ENCODE measurements at regions not wholly inside any gene's neighbourhood (a gene's known extent, or its start where the extent isn't known, plus 50 kb on each side); places are given as distances from the start of the nearest gene placed in this dataset.

- no peak overlapping the region for H3K4me3 ChIP-seq (ENCODE audit: low read length)
- no peaks in the 10 kb centered on the region for H3K79me2 ChIP-seq (ENCODE audit: control insufficient read depth, low read length)
- H3K27ac ChIP-seq (ENCODE audit: low read depth, low read length) = no peak overlapping the region
- TF ChIP-seq CTCF (IDR thresholded peaks at IDR 0.05; ENCODE audit: low read depth, low read length, poor library complexity, severe bottlenecking) = no peak
- no peak for TF ChIP-seq EZH2phosphoT487 (IDR thresholded peaks at IDR 0.05; ENCODE audit: borderline replicate concordance, low read length)
- H3F3A ChIP-seq (ENCODE audit: control insufficient read depth, insufficient read depth) = no peaks in the 10 kb centered on the region
- no peaks in the 10 kb centered on the region for H3K9me2 ChIP-seq (replicated peaks; ENCODE audit: control insufficient read depth, low read length)
- H3K27me3 ChIP-seq (ENCODE audit: control insufficient read depth, low read length) = no peaks in the 10 kb centered on the region
- no peaks in the 10 kb centered on the region for H3K9me3 ChIP-seq (ENCODE audit: control insufficient read depth, insufficient read depth, low read length)
- no peaks in the 10 kb centered on the region for H4K20me1 ChIP-seq (ENCODE audit: control insufficient read depth, insufficient read depth, low read depth, low read length)
- H3K4me1 ChIP-seq (ENCODE audit: control insufficient read depth, low read length) = no peaks in the 10 kb centered on the region
- H3K36me3 ChIP-seq (ENCODE audit: control insufficient read depth, low read length) = no peaks in the 10 kb centered on the region
- no peak overlapping the region for H3K4me2 ChIP-seq (ENCODE audit: low read length)
These were observed 1462.8 kb upstream of the LRRTM1 start for GRCh38 chr2:81767187-81767912.

GRCh38 chr2:81747481-81748070 is 1443.0 kb upstream of the LRRTM1 start:
- Histone ChIP-seq H3K4me1 (ENCODE audit: control insufficient read depth, low read length) (no peaks in the 10 kb centered on the region), H4K20me1 (ENCODE audit: control insufficient read depth, insufficient read depth, low read depth, low read length) (no peaks in the 10 kb centered on the region), H3K9me2 (replicated peaks; ENCODE audit: control insufficient read depth, low read length) (no peaks in the 10 kb centered on the region), H3F3A (ENCODE audit: control insufficient read depth, insufficient read depth) (no peaks in the 10 kb centered on the region), H3K27ac (ENCODE audit: low read depth, low read length) (no peak overlapping the region), H3K9me3 (ENCODE audit: control insufficient read depth, insufficient read depth, low read length) (no peaks in the 10 kb centered on the region), H3K79me2 (ENCODE audit: control insufficient read depth, low read length) (no peaks in the 10 kb centered on the region), H3K27me3 (ENCODE audit: control insufficient read depth, low read length) (no peaks in the 10 kb centered on the region), H3K4me2 (ENCODE audit: low read length) (no peak overlapping the region), H3K4me3 (ENCODE audit: low read length) (no peak overlapping the region), H3K36me3 (ENCODE audit: control insufficient read depth, low read length) (no peaks in the 10 kb centered on the region)
- TF ChIP-seq EZH2phosphoT487 (IDR thresholded peaks at IDR 0.05; ENCODE audit: borderline replicate concordance, low read length) = no peak
- TF ChIP-seq CTCF (IDR thresholded peaks at IDR 0.05; ENCODE audit: low read depth, low read length, poor library complexity, severe bottlenecking) = no peak

- Histone ChIP-seq H3K27ac (ENCODE audit: low read depth, low read length) (no peak overlapping the region), H3K9me3 (ENCODE audit: control insufficient read depth, insufficient read depth, low read length) (no peaks in the 10 kb centered on the region), H3K36me3 (ENCODE audit: control insufficient read depth, low read length) (no peaks in the 10 kb centered on the region), H3K4me1 (ENCODE audit: control insufficient read depth, low read length) (no peaks in the 10 kb centered on the region), H3K4me2 (ENCODE audit: low read length) (no peak overlapping the region), H3K4me3 (ENCODE audit: low read length) (no peak overlapping the region), H3K9me2 (replicated peaks; ENCODE audit: control insufficient read depth, low read length) (no peaks in the 10 kb centered on the region), H3K79me2 (ENCODE audit: control insufficient read depth, low read length) (no peaks in the 10 kb centered on the region), H3F3A (ENCODE audit: control insufficient read depth, insufficient read depth) (no peaks in the 10 kb centered on the region), H3K27me3 (ENCODE audit: control insufficient read depth, low read length) (no peaks in the 10 kb centered on the region), H4K20me1 (ENCODE audit: control insufficient read depth, insufficient read depth, low read depth, low read length) (no peaks in the 10 kb centered on the region)
- TF ChIP-seq EZH2phosphoT487 (IDR thresholded peaks at IDR 0.05; ENCODE audit: borderline replicate concordance, low read length) (no peak), CTCF (IDR thresholded peaks at IDR 0.05; ENCODE audit: low read depth, low read length, poor library complexity, severe bottlenecking) (no peak)
These were observed 1435.4 kb upstream of the LRRTM1 start for GRCh38 chr2:81739966-81740365.

All from DOHH2 (cell line).